OCI-LY3 (cell line): ENCODE measurements at regions not wholly inside any gene's neighbourhood (a gene's known extent, or its start where the extent isn't known, plus 50 kb on each side); places are given as distances from the start of the nearest gene placed in this dataset.
A peak's percentile ranks its signal among the peaks of the same experiment; 100 is the strongest.
"Not testable (repeated sequence)": the region's sequence is repeated elsewhere in the genome, so short reads cannot be mapped to it uniquely, and the experiment has no call there.

Experiments
- H2AFZ ChIP-seq: fragments of 200-600, 300-600 bp; shearing (Covaris generic); 2 replicates; pipeline ENCODE4 v1.6.0; 2014; ENCODE audit warnings: antibody characterized with exemption, low read depth, low read length
- H3K27ac ChIP-seq: fragments of 200-600, 300-600 bp; sonication (generic); 2 replicates; pipeline ENCODE4 v1.5.1; 2014; ENCODE audit warnings: mild to moderate bottlenecking, low read length, moderate library complexity, mixed read lengths
- H3K27me3 ChIP-seq: fragments of 200-600, 300-600 bp; sonication (generic); 2 replicates; pipeline ENCODE4 v1.6.1; 2014; ENCODE audit warnings: low read depth, low read length, mixed read lengths
- H3K36me3 ChIP-seq: fragments of 200-600, 300-600 bp; sonication (generic); replicated peaks from 2 replicates; pipeline ENCODE3; 2014; ENCODE audit warnings: low read depth, low read length, mixed read lengths
- H3K4me1 ChIP-seq: fragments of 300-600, 200-600 bp; sonication (generic); 2 replicates; pipeline ENCODE4 v1.6.1; 2014; ENCODE audit warnings: low read length, mixed read lengths
- H3K4me2 ChIP-seq: fragments of 200-600, 300-600 bp; sonication (generic); 2 replicates; pipeline ENCODE4 v1.6.1; 2014; ENCODE audit warnings: low read length, mixed read lengths
- H3K4me3 ChIP-seq: fragments of 300-600, 200-600 bp; sonication (generic); 2 replicates; pipeline ENCODE4 v1.5.1; 2014; ENCODE audit warnings: antibody characterized with exemption, mild to moderate bottlenecking, low read length, moderate library complexity
- H3K79me2 ChIP-seq: fragments of 300-600, 200-600 bp; shearing (Covaris generic); 2 replicates; pipeline ENCODE4 v1.6.1; 2014; ENCODE audit warnings: mild to moderate bottlenecking, low read length, mixed read lengths
- H3K9ac ChIP-seq: fragments of 300-600, 200-600 bp; shearing (Covaris generic); 2 replicates; pipeline ENCODE4 v1.6.0; 2014; ENCODE audit warnings: mild to moderate bottlenecking, low read length, moderate library complexity
- H3K9me3 ChIP-seq: fragments of 200-600, 300-600 bp; shearing (Covaris generic); 2 replicates; pipeline ENCODE4 v1.6.1; 2014; ENCODE audit warnings: low read length, mixed read lengths; ENCODE audit not compliant: insufficient read depth
- H4K20me1 ChIP-seq: fragments of 200-600, 300-600 bp; sonication (generic); 2 replicates; pipeline ENCODE4 v1.6.1; 2016; ENCODE audit warnings: low read length, mixed read lengths; ENCODE audit not compliant: insufficient read depth
- CTCF ChIP-seq: fragments of 200-600, 300-600 bp; sonication (generic); IDR thresholded peaks from 2 replicates; pipeline ENCODE4 v1.5.1; 2014; ENCODE audit warnings: antibody characterized with exemption, low read length, low read depth
- EZH2phosphoT487 ChIP-seq: fragments of 200-600 bp; shearing (Covaris generic); IDR thresholded peaks from 2 replicates; pipeline ENCODE4 v1.6.1; 2018; ENCODE audit warnings: antibody characterized with exemption, mixed run types, low read depth

- Histone ChIP-seq H3K79me2 (no peaks in the 10 kb centered on the region), H2AFZ (no peak overlapping the region), H3K9me3 (no peaks in the 10 kb centered on the region), H3K27me3 (no peaks in the 10 kb centered on the region), H3K4me1 (peaks cover 14% of the 10 kb centered on the region), H3K9ac (no peak overlapping the region), H3K4me3 (no peak overlapping the region), H3K4me2 (no peak overlapping the region), H4K20me1 (no peaks in the 10 kb centered on the region), H3K27ac (no peak overlapping the region), H3K36me3 (no peaks in the 10 kb centered on the region)
- TF ChIP-seq EZH2phosphoT487 (no peak), CTCF (no peak)
Measured at GRCh38 chr1:103273106-103273505, 164.8 kb upstream of the COL11A1 start.

GRCh38 chr1:103271471-103271870 lies 163.1 kb upstream of the COL11A1 start:
- not testable (repeated sequence) for H3K9ac ChIP-seq, H3K79me2 ChIP-seq, H3K9me3 ChIP-seq, H3K27me3 ChIP-seq, H3K4me3 ChIP-seq, H4K20me1 ChIP-seq, H2AFZ ChIP-seq, H3K36me3 ChIP-seq, H3K27ac ChIP-seq, H3K4me2 ChIP-seq
- H3K4me1 ChIP-seq = peaks cover 10% of the 10 kb centered on the region

GRCh38 chr1:103267893-103268292 lies 159.6 kb upstream of the COL11A1 start:
- Histone ChIP-seq H3K27ac (no peak overlapping the region), H2AFZ (no peak overlapping the region), H3K4me1 (no peaks in the 10 kb centered on the region), H3K79me2 (no peaks in the 10 kb centered on the region), H3K9ac (no peak overlapping the region), H4K20me1 (no peaks in the 10 kb centered on the region), H3K4me3 (no peak overlapping the region), H3K36me3 (no peaks in the 10 kb centered on the region), H3K27me3 (no peaks in the 10 kb centered on the region), H3K9me3 (no peaks in the 10 kb centered on the region), H3K4me2 (no peak overlapping the region)
- TF ChIP-seq EZH2phosphoT487 (no peak), CTCF (peak; percentile 20)

- no peaks in the 10 kb centered on the region for H3K27me3 ChIP-seq
- H3K36me3 ChIP-seq = no peaks in the 10 kb centered on the region
- no peak overlapping the region for H2AFZ ChIP-seq
- no peak overlapping the region for H3K27ac ChIP-seq
- H3K4me3 ChIP-seq = no peak overlapping the region
- H3K9ac ChIP-seq = no peak overlapping the region
- H3K79me2 ChIP-seq = no peaks in the 10 kb centered on the region
- no peaks in the 10 kb centered on the region for H3K9me3 ChIP-seq
- TF ChIP-seq EZH2phosphoT487 = no peak
- TF ChIP-seq CTCF = no peak
- H3K4me2 ChIP-seq = no peak overlapping the region
- H4K20me1 ChIP-seq = no peaks in the 10 kb centered on the region
- no peaks in the 10 kb centered on the region for H3K4me1 ChIP-seq
Measured at GRCh38 chr1:103267266-103267665, 158.9 kb upstream of the COL11A1 start.

GRCh38 chr1:103266036-103266435 lies 157.7 kb upstream of the COL11A1 start:
- Histone ChIP-seq H3K36me3 (no peaks in the 10 kb centered on the region), H3K27me3 (no peaks in the 10 kb centered on the region), H3K27ac (no peak overlapping the region), H3K4me2 (no peak overlapping the region), H3K4me1 (no peaks in the 10 kb centered on the region), H3K9ac (no peak overlapping the region), H3K79me2 (no peaks in the 10 kb centered on the region), H4K20me1 (no peaks in the 10 kb centered on the region), H3K4me3 (no peak overlapping the region), H2AFZ (no peak overlapping the region), H3K9me3 (no peaks in the 10 kb centered on the region)
- TF ChIP-seq EZH2phosphoT487 = no peak
- TF ChIP-seq CTCF = no peak
